HG02938 (cell line): ENCODE measurements at regions not wholly inside any gene's neighbourhood (a gene's known extent, or its start where the extent isn't known, plus 50 kb on each side); places are given as distances from the start of the nearest gene placed in this dataset.
A peak's percentile ranks its signal among the peaks of the same experiment; 100 is the strongest.

Experiments used
- ATAC-seq: cut with Tn5 transposase; IDR thresholded peaks from one replicate; pipeline ENCODE4 v1.9.1; 2021; ENCODE audit warnings: mild to moderate bottlenecking, moderate library complexity; ENCODE audit not compliant: unreplicated experiment

- ATAC-seq = no peak
These were observed 93.7 kb upstream of the RBBP8 start for GRCh38 chr18:22839340-22839821.

- no peak for ATAC-seq
These were observed 92.5 kb upstream of the RBBP8 start for GRCh38 chr18:22840606-22841144.

- no peak for ATAC-seq
These were observed 91.3 kb upstream of the RBBP8 start for GRCh38 chr18:22841840-22842239.

- ATAC-seq = no peak
These were observed 88.9 kb upstream of the RBBP8 start for GRCh38 chr18:22844190-22844589.

GRCh38 chr18:22844628-22845027 lies 88.5 kb upstream of the RBBP8 start:
- no peak for ATAC-seq

- no peak for ATAC-seq
These were observed 86.9 kb upstream of the RBBP8 start for GRCh38 chr18:22846088-22846683.

GRCh38 chr18:22846697-22847096 lies 86.4 kb upstream of the RBBP8 start:
- ATAC-seq = no peak

GRCh38 chr18:22847392-22847791 lies 85.7 kb upstream of the RBBP8 start:
- ATAC-seq = no peak

GRCh38 chr18:22847867-22848451 lies 85.2 kb upstream of the RBBP8 start:
- no peak for ATAC-seq

GRCh38 chr18:22848615-22849014 lies 84.5 kb upstream of the RBBP8 start:
- no peak for ATAC-seq

GRCh38 chr18:22856870-22857269 lies 76.3 kb upstream of the RBBP8 start:
- ATAC-seq = no peak

- no peak for ATAC-seq
These were observed 75.0 kb upstream of the RBBP8 start for GRCh38 chr18:22858121-22858520.

GRCh38 chr18:22860807-22861206 lies 72.3 kb upstream of the RBBP8 start:
- ATAC-seq = no peak

- ATAC-seq = no peak
These were observed 67.6 kb upstream of the RBBP8 start for GRCh38 chr18:22865354-22866116.

- ATAC-seq = no peak
These were observed 64.3 kb upstream of the RBBP8 start for GRCh38 chr18:22868831-22869230.

GRCh38 chr18:22871809-22872525 lies 61.2 kb upstream of the RBBP8 start:
- no peak for ATAC-seq

GRCh38 chr18:22872900-22873537 lies 60.1 kb upstream of the RBBP8 start:
- ATAC-seq = peak; percentile 72

GRCh38 chr18:22879293-22879692 lies 53.8 kb upstream of the RBBP8 start:
- no peak for ATAC-seq

- no peak for ATAC-seq
These were observed 51.0 kb upstream of the RBBP8 start for GRCh38 chr18:22882084-22882483.

- ATAC-seq = no peak
These were observed 49.9 kb upstream of the RBBP8 start for GRCh38 chr18:22883179-22883578.
